Glutamatergic neuron (in vitro differentiated cells): ENCODE measurements at regions not wholly inside any gene's neighbourhood (a gene's known extent, or its start where the extent isn't known, plus 50 kb on each side); places are given as distances from the start of the nearest gene placed in this dataset.

ENCODE experiments used
- DNase-seq: peaks from one replicate; pipeline ENCODE4 v3.0.0; 2022
- H3K27ac Mint-ChIP-seq: one replicate; pipeline ENCODE4 v1.8.0; 2020; ENCODE audit warnings: mild to moderate bottlenecking, mixed read lengths, inconsistent platforms; ENCODE audit not compliant: unreplicated experiment
- H3K27me3 Mint-ChIP-seq: one replicate; pipeline ENCODE4 v1.8.0; 2020; ENCODE audit warnings: mild to moderate bottlenecking, moderate library complexity, mixed read lengths, inconsistent platforms; ENCODE audit not compliant: unreplicated experiment
- H3K36me3 Mint-ChIP-seq: one replicate; pipeline ENCODE4 v1.8.0; 2020; ENCODE audit warnings: mild to moderate bottlenecking, mixed read lengths, inconsistent platforms; ENCODE audit not compliant: unreplicated experiment
- H3K4me1 Mint-ChIP-seq: one replicate; pipeline ENCODE4 v1.8.0; 2020; ENCODE audit warnings: mild to moderate bottlenecking, low read depth, mixed read lengths, inconsistent platforms; ENCODE audit not compliant: unreplicated experiment
- H3K4me3 Mint-ChIP-seq: one replicate; pipeline ENCODE4 v1.8.0; 2020; ENCODE audit warnings: mild to moderate bottlenecking, mixed read lengths, inconsistent platforms; ENCODE audit not compliant: unreplicated experiment
- H3K9me3 Mint-ChIP-seq: one replicate; pipeline ENCODE4 v1.8.0; 2020; ENCODE audit warnings: mild to moderate bottlenecking, moderate library complexity, mixed read lengths, inconsistent platforms; ENCODE audit not compliant: unreplicated experiment
- CTCF ChIP-seq: fragments of 200-600 bp; sonication (generic); IDR thresholded peaks from one replicate; pipeline ENCODE4 v1.5.0; 2021; ENCODE audit not compliant: partially characterized antibody, unreplicated experiment

DNA sequence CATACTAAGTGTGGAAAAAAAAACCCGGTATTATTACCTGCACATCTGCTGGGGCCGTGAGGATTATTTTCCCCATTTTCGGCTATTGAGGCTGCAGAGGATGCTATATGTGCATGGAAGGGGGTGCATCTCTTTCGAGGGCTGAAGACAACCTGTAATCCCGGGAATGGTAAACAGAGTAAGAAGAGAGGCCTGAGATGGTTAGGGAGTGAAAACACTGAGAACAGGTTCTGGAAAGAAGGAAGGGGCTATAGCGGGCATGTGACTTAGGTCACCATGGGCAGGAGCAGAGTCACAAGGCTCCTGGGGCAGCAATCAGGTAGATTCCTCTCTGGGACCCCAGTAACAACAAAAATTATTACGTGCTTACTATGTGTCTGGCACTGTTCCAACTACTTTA, 299.1 kb downstream of the RRAGC start:
- H3K4me1 Mint-ChIP-seq, result peaks cover 33% of the 10 kb centered on the region
- peaks cover 4% of the 10 kb centered on the region for H3K9me3 Mint-ChIP-seq
- H3K27ac Mint-ChIP-seq, result no peak overlapping the region
- TF ChIP-seq CTCF, result no peak
- peaks cover 6% of the 10 kb centered on the region for H3K27me3 Mint-ChIP-seq
- H3K36me3 Mint-ChIP-seq, result no peaks in the 10 kb centered on the region
- DNase-seq, result no peak
- no peak overlapping the region for H3K4me3 Mint-ChIP-seq

DNA sequence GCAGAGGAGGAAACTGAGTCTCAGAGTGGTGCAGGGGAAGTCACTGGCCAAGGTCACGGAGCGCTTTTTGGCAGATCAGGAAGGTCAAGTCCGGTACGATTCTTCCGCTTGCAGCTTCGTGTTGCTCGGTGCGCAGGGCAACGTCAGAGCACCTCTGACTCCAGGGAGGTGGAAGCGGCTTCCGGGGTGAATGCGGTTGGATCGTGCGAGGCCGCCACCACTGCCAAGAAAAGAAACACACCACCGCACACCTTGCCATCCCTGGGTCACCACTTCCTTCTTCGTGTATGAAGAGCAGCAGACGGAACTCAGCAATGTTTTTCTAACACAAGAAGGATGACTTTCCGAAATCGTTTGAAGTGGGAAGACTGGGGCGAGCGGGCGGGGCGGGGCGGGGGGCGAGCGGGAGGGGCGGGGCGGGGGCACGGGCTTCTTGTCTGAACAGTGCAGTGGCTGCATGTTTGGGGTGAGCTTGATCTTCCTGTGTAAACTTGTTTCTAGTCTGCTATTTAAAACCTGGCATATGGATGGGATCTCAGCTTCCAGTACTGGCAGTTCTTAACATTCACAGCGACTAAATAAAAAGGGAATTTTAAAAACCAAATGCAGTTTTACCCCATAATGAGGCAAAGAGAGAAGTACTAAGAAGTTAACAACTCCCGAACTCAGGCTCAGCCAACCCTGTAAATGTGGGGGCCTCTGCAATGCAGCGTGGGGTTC, 300.0 kb downstream of the RRAGC start:
- TF ChIP-seq CTCF, result no peak
- Mint-ChIP-seq H3K4me1 (peaks cover 33% of the 10 kb centered on the region), H3K4me3 (peak overlapping the region; percentile 37), H3K27ac (peak overlapping the region; percentile 23), H3K27me3 (peaks cover 6% of the 10 kb centered on the region), H3K9me3 (peaks cover 4% of the 10 kb centered on the region), H3K36me3 (no peaks in the 10 kb centered on the region)
- no peak for DNase-seq

DNA sequence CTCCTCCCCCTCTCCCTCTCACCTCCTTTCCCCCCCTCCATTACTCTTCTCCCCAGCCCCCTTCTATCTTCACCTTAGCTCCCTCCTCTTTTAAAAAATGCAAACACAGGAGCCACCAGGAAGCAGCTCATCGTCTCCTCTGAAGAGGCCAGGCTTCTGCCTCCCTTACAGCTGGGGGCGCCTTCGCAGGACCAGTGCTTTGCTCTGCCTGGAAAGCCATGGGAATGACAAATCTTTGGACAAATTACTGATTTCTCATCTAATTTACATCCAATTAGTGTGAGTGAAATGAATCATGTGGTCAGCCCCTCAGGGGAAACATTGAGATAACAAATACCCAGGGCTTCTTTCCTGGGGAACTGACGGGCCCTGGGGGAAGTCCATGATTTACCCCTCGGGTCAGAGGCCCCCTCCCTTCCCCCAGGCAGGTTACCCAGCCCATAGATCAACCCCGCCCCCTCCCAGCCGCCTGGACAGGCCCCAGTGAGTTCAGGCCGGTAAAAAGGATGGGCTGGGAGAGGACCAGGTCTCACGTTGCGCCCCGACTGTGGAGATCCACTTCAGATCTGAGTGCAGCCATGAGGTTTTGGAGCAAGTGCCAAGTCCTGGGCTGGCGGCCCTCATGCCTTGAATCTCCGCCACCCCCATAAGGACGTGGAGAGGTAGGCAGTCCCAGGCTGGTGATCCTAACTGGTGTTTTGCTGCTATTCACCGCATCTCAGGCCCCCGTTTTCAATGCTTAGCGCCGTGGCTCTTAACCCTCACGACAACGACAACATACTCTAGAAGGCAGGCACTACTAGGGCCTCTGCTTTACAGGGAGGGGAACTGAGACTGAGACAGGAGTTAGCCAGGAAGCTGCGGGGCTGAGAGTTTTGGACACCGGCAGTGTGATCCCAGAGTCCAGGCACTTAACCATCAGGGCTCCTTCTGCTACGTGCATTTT, 300.8 kb downstream of the RRAGC start:
- Mint-ChIP-seq H3K4me3 (peak overlapping the region; percentile 37), H3K27me3 (peaks cover 6% of the 10 kb centered on the region), H3K27ac (peak overlapping the region; percentile 23), H3K9me3 (peaks cover 4% of the 10 kb centered on the region), H3K36me3 (no peaks in the 10 kb centered on the region), H3K4me1 (peaks cover 33% of the 10 kb centered on the region)
- no peak for TF ChIP-seq CTCF
- DNase-seq, result peak; percentile 48

DNA sequence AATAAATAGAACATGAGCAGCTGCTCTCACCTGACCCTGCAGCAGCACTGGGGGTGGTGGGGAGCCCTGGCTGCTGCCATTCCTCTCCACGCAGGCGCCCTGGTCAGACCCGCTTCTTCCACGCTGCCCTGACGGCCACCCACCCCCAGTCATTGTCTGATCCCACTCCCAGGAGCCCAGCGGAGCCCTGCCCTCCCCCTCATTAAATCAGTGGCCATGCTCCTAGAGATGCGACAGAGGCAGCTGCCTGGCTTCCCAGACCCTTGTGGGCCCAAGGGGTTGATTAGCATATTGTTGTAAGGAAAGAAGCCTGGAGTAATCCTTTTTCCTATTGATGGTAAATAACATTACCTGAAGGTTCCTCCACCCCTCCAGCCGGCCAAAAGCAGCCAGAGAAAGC, 301.5 kb downstream of the RRAGC start:
- Mint-ChIP-seq H3K27me3 (peaks cover 6% of the 10 kb centered on the region), H3K27ac (peak overlapping the region; percentile 23), H3K4me1 (peaks cover 33% of the 10 kb centered on the region), H3K9me3 (peaks cover 4% of the 10 kb centered on the region), H3K36me3 (no peaks in the 10 kb centered on the region), H3K4me3 (peak overlapping the region; percentile 37)
- peak; percentile 67 for DNase-seq
- no peak for TF ChIP-seq CTCF
